WERI-Rb-1 (cell line): ENCODE measurements at regions not wholly inside any gene's neighbourhood (a gene's known extent, or its start where the extent isn't known, plus 50 kb on each side); places are given as distances from the start of the nearest gene placed in this dataset.

Experiments
- DNase-seq: peaks from one replicate; pipeline ENCODE4 v3.0.0-alpha.2; 2020
- H3K27ac ChIP-seq: fragments of 250-450 bp; sonication (Bioruptor Pico); 2 replicates; pipeline ENCODE4 v1.5.1; 2020; ENCODE audit warnings: mild to moderate bottlenecking, moderate library complexity
- H3K27me3 ChIP-seq: fragments of 250-450 bp; sonication (Bioruptor Pico); 2 replicates; pipeline ENCODE4 v1.5.1; 2021; ENCODE audit warnings: mild to moderate bottlenecking, low read depth, moderate library complexity; ENCODE audit not compliant: insufficient read depth, severe bottlenecking
- H3K36me3 ChIP-seq: fragments of 250-450 bp; sonication (Bioruptor Pico); 2 replicates; pipeline ENCODE4 v1.5.1; 2020; ENCODE audit warnings: mild to moderate bottlenecking, moderate library complexity
- H3K4me3 ChIP-seq: 2 replicates; pipeline ENCODE4 v1.5.1; 2011; ENCODE audit warnings: low read depth, mild to moderate bottlenecking, control low read depth, low read length
- H3K9me3 ChIP-seq: fragments of 250-450 bp; sonication (Bioruptor Pico); 2 replicates; pipeline ENCODE4 v1.5.1; 2021; ENCODE audit warnings: mild to moderate bottlenecking, moderate library complexity; ENCODE audit not compliant: severe bottlenecking
- TF ChIP-seq, protein P1 (sequence below): IDR thresholded peaks from 2 replicates; pipeline ENCODE4 v1.5.1; 2011; ENCODE audit warnings: low read depth, mild to moderate bottlenecking, control low read depth, inconsistent platforms, low read length

DNA sequence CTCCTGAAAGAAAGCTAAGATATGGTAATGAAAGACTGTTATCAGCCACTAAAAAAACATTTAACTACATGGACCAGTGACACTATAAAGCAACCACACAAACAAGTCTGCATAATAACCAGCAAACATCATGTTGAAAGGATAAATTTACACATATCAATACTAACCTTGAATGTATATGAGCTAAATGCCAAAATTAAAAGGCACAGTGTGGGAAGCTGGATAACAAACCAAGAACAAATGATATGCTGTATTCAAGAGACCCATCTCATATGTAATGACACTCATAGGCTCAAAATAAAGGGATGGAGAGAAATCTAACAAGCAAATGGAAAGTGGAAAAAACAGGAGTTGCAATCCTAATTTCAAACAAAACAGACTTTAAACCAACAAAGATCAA is 213.1 kb upstream of the CDH2 start:
- no peak for DNase-seq
- Histone ChIP-seq H3K27ac (no peak overlapping the region), H3K27me3 (no peaks in the 10 kb centered on the region), H3K9me3 (no peaks in the 10 kb centered on the region), H3K36me3 (no peaks in the 10 kb centered on the region), H3K4me3 (no peak overlapping the region)
- TF ChIP-seq, protein P1, sequence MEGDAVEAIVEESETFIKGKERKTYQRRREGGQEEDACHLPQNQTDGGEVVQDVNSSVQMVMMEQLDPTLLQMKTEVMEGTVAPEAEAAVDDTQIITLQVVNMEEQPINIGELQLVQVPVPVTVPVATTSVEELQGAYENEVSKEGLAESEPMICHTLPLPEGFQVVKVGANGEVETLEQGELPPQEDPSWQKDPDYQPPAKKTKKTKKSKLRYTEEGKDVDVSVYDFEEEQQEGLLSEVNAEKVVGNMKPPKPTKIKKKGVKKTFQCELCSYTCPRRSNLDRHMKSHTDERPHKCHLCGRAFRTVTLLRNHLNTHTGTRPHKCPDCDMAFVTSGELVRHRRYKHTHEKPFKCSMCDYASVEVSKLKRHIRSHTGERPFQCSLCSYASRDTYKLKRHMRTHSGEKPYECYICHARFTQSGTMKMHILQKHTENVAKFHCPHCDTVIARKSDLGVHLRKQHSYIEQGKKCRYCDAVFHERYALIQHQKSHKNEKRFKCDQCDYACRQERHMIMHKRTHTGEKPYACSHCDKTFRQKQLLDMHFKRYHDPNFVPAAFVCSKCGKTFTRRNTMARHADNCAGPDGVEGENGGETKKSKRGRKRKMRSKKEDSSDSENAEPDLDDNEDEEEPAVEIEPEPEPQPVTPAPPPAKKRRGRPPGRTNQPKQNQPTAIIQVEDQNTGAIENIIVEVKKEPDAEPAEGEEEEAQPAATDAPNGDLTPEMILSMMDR, result no peak

DNA sequence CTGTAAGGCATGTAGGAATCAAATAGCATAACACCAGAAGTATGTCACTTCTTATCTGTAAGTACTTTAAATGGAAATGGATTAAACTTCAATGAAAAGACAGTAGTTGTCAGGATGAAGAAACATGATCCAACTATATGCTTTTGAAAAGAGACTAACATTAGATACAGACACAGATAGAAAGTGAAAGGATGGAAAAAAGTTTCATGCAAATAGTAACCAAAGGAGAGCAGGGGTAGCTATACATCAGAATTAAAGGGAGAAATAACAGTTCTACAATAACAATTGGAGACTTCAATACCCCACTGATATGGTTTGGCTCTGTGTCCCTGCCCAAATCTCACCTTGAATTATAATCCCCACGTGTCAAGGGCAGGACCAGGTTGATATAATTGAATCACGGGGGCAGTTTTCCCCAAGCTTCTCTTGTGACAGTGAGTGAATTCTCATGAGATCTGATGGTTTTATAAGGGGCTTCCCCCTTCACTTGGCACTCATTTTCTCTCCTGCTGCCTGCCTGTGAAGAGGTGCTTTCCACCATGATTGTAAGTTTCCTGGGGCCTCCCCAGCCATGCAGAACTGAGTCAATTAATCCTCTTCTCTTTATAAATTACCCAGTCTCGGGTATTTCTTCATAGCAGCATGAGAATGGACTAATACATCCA is 205.4 kb upstream of the CDH2 start:
- H3K4me3 ChIP-seq, result no peak overlapping the region
- no peaks in the 10 kb centered on the region for H3K9me3 ChIP-seq
- H3K27ac ChIP-seq, result no peak overlapping the region
- H3K36me3 ChIP-seq, result no peaks in the 10 kb centered on the region
- TF ChIP-seq, protein P1, result no peak
- no peaks in the 10 kb centered on the region for H3K27me3 ChIP-seq
- no peak for DNase-seq

DNA sequence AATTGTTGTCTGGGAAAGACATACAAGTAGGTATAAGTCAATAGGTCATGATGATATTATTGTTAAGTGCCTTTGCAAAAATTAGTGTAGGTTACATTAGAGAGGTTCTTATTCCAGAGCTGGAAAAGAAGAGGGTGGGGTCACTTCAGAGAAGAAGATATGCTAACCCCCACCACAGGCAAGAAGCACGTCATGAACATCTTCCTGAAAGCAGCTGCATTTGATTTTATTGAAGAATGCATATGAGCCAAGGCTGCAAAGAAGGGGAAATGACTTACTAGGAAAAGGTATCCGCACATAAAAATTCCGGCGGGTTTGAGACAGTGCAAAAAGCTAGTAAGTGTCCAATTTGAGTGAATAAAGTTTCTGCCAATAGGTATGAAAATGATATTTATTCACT is 195.3 kb upstream of the CDH2 start:
- no peaks in the 10 kb centered on the region for H3K27me3 ChIP-seq
- no peak for DNase-seq
- TF ChIP-seq, protein P1, result no peak
- H3K4me3 ChIP-seq, result no peak overlapping the region
- H3K27ac ChIP-seq, result no peak overlapping the region
- H3K36me3 ChIP-seq, result no peaks in the 10 kb centered on the region
- no peaks in the 10 kb centered on the region for H3K9me3 ChIP-seq

DNA sequence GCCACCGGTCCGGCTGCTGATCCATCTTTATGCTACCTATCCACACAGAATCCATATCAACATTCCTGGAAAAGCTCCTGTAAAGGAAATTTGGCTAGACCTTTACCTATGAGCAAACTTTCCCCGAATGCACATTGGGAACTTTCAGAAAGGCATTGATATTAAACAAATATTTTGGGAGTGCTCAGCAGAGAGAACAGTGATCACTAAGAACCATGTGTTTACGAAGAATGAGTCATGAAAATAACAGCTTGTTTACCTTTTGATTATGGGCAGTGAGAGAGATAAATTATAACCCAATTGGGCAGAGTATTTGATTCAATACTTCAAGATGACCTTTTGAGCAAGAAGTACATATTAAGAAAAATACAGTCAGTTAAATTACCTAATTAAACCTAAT is 189.7 kb upstream of the CDH2 start:
- TF ChIP-seq, protein P1, result no peak
- no peaks in the 10 kb centered on the region for H3K36me3 ChIP-seq
- no peak overlapping the region for H3K27ac ChIP-seq
- no peak for DNase-seq
- H3K9me3 ChIP-seq, result no peaks in the 10 kb centered on the region
- H3K27me3 ChIP-seq, result no peaks in the 10 kb centered on the region
- no peak overlapping the region for H3K4me3 ChIP-seq

DNA sequence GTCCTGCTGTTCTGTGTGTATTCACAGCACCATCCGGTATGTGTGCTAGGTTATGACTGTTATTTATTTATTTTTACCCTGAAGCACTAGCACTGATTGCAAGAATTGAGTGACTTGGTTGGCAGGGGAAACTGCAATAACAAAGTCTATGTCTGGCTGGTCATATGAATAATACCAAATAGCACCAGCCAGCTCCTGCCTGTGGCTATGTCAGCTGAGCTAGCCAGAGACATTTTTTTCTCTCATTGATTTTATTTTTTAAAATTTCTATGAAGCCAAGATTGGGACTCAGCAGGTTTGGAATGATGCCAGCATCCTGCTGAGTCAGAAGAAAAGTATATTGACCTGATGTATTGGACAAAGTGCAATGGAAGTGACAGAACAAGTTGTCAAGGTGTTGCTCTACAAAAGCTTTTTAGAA is 188.5 kb upstream of the CDH2 start:
- no peak for DNase-seq
- TF ChIP-seq, protein P1, result no peak
- Histone ChIP-seq H3K36me3 (no peaks in the 10 kb centered on the region), H3K4me3 (no peak overlapping the region), H3K27ac (no peak overlapping the region), H3K9me3 (no peaks in the 10 kb centered on the region), H3K27me3 (no peaks in the 10 kb centered on the region)

DNA sequence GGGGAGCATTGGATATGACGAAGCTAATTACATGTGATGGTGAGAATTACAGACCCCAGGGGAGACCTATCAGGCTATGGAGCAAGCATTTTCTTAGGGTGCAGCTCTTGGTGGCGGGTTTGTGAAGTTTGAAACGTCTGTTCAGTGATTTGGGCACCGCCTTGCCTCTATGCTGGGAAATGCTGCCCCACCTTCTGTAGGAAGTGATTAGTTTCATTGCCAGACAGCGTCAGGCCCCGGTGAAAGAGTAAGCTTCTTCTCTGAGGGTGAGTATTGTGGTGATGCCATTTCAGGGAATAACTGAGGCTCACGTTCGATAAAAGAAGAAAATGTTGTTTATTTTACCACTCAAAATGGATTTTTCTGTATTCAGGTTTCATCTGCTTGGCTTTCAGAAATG is 186.2 kb upstream of the CDH2 start:
- Histone ChIP-seq H3K4me3 (no peak overlapping the region), H3K27me3 (no peaks in the 10 kb centered on the region), H3K36me3 (no peaks in the 10 kb centered on the region), H3K9me3 (no peaks in the 10 kb centered on the region), H3K27ac (no peak overlapping the region)
- TF ChIP-seq, protein P1, result no peak
- DNase-seq, result no peak
